NCI-H2196 (cell line): ENCODE measurements at regions not wholly inside any gene's neighbourhood (a gene's known extent, or its start where the extent isn't known, plus 50 kb on each side); places are given as distances from the start of the nearest gene placed in this dataset.

ENCODE experiments used
- DNase-seq: peaks from one replicate; lab custom pipeline; 2025; ENCODE audit not compliant: unreplicated experiment; lab: John Stamatoyannopoulos, UW

DNA sequence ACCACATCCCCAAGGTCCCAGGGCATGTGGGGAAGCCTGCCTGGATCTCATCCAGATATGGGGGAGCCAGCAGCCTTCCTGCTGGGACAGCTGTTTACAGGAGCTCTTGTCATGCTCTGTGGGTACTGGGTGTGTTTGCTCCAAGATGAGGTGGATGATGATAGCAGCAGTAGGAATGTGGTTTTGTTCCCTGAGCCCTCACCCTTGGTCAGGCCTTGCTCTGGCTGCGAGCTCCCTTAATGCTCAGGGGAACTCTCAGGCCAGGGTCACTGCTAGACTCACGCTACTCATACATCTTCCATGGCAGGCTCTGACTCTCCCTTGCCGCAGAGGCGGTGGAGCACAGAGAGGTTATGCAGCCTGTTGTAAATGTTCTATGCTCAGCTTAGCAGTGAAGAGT, 990.3 kb downstream of the AACS start:
- no peak for DNase-seq

DNA sequence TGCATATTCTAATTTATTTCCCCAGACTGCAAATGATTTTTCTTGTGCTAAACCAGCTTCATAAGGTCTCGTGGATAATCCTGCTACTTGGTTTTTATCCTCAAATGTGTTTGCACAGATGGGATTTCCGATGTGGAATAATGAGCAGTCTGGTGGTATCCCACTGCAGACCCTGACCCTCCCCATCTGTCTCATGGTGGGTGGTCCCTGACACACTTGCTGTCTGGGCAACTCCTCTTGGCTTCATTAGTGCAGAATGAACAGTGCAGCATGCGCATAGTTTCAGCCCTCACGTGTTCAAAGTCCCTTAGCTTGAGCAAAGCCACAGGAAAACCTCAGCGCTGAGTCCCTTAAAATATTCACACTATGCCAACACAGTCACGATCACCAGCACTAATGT, 996.5 kb downstream of the AACS start:
- no peak for DNase-seq

DNA sequence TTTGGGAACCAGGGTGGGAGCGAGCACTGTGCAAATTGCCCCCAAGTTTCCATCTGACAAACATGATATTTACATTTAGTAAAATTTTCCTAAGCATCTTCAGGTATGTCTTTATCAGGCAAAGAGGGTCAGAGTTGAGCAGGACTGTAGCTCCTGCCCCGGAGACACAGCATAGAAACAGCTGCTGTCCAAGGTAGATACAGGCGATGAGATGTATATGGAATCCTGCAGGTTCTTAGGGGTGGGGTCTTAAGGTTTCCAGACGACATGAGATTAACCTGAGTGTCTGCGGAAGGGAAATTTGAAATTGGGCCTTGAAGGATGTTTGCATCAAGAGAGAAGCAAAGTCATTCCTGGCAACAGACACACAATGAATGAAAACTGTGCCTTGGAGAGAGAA, 998.8 kb downstream of the AACS start:
- DNase-seq = no peak

DNA sequence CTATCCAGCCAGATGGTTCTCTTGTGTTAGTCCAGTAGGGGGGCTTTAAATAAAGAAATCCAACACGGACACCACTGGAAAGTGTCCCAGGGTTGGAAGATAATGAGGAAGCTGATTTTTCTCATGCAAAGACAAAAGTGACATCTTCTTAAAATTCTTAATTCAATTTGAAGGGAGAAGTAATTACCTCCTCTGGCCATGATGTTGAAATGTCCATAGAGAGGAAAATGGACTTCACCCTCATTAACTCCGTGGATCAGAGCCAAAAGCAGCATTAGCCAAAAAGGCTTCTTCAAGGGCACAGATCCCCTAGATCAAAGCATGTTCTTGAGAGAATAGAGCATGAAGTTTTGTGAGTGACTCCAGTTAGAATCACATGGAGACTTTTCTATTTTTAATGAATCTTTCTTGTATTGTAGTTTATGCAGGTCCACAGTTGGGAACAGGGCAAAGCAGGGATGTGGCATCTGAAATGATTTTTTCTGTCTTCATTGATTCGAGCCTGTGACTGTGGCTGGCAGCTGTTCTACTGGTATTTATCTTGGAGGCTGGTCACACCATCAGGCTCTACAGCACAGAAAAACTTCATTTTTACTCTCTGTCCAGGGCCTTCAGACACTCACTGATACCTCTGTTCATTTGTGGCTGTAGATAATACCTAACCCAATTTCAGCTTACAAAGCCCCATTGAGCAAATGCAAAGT, 1002.5 kb downstream of the AACS start:
- DNase-seq = no peak

DNA sequence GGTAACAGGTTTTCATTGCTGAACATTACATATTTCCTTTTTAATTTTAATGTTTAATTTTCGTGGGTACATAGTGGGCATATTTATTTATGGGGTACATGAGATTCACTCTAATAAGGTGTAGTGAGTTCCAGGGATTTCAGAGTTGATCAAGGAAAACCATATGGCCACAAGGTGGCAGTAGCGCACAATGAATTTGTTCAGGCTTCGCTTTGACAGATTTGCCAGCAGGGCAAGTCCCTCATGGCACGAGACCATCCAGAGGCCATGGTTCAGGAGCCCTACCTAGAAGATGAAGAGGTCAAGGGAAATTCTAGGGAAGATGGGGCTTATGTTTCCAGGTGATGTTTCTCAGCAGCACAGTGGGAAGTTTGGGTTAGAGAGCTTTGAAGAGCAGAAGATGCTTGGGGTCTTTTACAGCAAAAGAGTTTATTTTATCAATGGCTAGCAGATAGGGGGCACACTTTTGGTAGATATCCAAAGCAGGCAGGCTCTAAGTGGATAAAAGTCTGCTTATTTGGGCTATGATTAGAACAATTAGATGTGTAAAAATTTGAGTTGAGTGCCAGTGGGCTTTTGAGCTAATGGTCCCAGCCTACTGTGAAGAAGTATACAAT, 1004.4 kb downstream of the AACS start:
- DNase-seq = peak; percentile 69

DNA sequence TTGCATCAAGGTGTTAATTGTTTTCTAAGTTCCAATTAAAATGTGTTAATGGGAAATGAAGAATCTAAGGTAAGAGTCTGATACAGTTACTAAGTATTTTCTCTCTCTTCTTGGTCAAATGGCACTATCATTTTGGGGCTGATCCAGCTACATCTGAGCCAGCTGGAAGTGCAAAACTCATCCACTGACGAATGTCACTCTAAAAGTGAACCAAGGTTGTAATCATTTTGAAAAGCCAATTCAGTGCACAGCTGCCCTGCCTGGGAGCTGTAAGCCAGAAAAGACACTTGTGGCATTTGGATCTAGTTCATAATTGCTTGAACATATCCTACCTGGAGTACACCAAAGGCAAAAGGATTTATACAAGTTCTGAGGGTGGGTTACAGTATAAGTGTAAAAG, 1011.3 kb downstream of the AACS start:
- DNase-seq = no peak

DNA sequence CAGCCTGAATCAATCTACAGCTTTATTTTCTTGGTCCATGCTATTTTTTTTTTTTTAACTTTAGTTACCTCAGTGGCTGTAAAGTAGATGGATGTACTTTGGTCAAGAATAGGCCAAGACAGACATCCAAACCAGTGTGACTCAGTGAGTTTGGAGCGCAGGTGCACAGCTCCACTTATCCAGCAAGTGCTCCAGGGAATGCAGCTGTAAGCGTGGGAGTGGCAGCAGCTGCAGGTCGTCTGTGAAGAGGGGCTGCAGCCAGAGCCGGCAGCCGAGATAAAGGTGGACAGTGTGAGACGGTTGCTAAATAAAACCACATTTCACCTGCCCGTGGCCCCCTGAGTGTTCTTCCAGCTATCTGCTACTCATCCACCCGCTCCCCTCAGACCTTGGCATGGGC, 1018.7 kb downstream of the AACS start:
- DNase-seq = no peak

DNA sequence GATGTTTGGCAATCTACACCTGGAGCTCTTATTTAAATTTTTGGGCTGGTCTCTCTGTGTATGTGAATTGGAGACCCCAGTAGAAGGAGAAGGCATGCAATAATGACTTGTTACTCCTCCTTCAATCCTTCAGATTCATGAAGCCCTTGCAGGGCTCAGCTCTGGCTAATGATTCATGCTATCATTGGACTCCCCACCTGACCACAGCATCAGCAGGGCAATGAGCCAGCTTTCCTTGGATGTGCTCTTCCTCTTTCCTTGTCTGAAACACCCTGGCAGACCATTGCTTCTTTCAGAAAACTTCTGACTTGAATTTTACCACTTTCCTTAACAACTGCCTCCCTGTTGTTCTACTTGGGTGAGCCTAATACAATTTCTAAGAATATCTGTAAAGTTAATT, 1019.2 kb downstream of the AACS start:
- DNase-seq = no peak

DNA sequence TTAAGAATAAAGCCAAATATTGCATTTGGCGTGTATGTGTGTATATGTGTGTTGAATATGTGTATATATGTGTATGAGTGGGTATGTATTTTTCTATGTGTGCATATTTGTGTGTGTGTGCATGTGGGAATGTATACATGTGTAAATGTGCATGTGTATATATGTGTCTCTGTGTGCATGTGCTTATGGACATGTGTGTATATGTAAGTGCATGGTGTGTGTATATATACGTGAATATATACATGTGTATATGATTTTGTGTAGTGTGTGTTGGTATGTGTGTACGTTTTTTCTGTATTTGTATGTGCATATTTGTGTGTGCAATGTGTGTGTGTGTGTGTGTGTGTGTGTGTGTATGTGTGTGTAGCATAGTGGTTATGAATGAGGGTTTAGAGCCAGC, 1021.0 kb downstream of the AACS start:
- no peak for DNase-seq

DNA sequence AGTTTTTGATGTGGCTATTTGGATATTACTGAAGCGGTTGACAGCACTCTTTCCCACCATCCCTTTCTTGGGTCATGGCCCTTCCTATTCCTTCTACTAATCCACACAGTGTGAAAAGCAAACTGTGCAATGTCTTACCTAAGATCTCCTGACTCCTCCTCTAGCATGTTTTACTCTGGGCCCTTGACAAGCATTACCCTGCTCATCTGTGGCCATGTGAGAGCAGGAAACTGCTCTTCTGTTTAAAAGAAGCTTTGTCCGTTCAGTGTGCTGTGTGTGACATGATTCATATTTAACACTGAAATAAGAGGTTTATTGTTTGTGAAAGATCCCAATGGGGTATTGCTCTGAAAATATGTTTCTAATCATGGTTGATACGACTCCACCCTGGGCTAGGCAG, 1022.5 kb downstream of the AACS start:
- DNase-seq = no peak

DNA sequence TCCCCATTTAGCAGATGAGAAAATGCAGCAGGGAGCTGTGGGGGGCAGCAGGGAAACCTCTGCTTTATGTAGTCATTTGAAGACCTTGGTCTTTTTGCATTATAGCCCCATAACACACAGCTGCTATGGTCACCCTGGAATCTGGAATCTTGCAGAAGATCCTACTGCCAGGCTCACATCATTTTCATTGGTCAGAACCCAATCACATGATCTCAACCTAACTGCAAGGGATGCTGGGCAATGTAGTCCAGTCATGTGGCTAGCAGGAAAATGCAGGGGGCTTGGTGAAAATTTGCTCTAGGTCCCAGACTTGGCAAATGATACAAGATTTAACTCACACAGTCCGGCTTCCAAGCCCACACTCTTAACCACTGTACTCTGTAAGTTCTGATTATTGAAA, 1028.7 kb downstream of the AACS start:
- no peak for DNase-seq

DNA sequence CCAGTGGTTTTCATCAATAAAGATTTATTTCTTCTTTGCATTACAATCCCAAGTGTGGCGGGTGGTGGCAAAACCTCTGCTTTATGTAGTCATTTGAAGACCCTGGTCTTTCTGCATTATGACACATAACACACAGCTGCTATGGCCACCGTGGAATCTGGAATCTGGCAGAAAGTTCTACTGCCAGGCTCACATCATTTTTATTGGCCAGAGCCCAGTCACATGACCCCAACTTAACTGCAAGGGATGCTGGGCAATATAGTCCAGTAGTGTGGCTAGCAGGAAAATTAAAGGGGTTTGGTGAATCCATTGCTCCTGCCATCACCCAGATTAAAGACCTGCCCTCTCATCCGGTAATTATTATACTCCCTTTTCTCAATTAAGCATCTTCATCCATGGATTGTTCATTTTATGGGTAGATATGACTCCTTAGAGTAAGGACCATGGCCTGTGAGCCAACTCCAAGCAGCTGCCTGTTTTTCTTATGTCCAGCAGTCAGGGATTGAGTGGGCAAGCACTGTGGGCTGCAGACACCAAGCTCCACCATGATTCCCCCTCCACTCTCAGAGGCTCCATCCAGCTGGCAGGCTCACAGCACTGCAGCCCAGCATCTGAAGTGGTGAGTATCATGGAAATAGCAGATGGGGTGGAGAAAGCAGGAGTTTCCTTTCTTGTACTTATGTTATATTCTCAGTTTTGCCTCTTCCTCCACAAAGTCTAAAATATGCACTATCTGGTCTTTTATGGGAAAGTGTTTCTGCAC, 1030.7 kb downstream of the AACS start:
- DNase-seq = no peak

DNA sequence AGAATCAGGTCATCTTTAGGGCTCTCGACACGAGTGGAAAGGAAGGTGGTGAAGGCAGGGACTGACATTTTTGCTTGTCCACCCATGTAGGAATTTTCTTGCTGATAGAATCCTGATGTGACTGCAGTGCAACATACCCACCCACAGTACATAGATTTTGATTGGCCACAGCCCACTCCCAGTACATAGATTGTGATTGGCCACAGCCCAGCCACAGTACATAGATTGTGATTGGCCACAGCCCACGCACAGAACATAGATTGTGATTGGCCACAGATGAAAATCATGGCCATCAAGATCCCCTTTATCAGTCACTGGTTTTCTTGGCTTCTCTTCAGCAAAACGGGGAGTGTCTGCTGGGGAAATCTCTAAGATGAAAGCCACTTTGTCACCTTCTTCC, 1041.5 kb downstream of the AACS start:
- no peak for DNase-seq

DNA sequence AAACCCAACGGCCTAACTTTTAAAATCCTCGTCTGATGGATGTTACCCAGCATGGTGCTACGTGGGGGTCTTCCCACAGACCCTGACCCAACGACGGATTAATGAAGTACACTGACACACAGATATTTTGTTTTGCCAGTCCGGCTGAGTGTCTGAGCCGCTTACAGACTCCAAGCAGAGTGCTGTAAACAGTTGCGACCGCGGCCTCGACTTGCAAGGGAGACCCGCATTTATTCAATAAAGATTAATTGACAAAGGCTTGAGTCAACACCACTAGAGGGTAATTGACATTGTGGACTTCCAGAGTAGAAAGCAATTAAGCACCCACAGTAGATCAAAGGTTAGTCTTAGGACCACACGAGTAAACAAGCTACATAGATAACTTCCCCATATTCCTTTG, 1042.4 kb downstream of the AACS start:
- no peak for DNase-seq

DNA sequence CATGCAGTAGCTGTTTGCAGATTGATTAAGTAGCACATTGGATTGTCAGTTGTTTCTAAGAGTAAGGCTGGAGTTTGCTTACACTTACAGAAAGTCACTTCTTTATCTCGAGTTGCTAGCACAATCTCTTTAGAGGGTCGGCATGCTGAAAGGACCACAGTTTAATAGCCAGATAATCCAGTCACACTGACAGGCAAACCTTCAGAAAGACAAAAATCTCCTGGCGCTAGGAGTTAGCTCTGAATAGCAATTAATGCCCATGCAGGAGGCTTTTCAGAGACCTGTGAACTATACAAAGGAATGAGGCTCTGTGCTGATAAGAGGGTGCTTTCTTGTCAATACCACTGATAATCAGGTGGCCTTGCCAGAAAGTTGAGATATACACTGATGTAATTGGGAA, 1043.0 kb downstream of the AACS start:
- no peak for DNase-seq

DNA sequence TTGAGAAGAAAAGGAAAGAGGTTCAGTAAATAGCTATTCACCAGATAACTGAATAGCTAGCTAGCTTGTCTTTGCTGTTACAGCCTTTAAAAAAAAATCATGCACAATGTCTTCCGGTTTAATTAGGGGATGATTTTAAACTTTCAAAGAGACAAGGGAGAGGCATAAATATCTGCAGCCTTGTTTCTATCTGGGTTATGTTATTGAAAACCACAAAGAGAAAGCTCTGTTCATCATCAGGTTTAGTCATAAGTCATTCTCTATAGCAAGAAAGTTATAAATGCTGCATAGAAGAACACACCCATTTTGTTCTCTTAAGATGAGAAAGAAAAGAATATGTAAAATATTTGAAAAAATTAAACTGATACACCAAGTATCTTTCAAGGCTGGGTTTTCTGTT, 1046.9 kb downstream of the AACS start:
- no peak for DNase-seq

DNA sequence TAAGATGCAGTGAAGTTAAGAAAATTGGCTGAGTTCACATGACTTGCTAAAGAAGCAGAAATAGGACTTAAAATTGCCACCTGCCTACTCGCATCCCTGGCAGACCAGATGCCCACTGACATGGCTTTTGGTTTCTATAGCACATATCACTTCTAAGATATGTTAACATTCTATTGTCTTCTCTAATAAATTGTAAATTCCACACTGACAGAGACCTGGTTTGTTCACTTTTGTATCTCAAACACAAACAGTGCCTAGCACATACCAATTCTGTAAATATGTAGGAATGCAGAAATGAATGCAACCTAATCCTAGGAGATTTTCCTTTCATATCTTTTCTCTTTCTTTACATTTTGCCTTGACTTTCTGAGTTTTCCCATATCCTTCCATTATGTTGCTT, 1047.6 kb downstream of the AACS start:
- no peak for DNase-seq

DNA sequence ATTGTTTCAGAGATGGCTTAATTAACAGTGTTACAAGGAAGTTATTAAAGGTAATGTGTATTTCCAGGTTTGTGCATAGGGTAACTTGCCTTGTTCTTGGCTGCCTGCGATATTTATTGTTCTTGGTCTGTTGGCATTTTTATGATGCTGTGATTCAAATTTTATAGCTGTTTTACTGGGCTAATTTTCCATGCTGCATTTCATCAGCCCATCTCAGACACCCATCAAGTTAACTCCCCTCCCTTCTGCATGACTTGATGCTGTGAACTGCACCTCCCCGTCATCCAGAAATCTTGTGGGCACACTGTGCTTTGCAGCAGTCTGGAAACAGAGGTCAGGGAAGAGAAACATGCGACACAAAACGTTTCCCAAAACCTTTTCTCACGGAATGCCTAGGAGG, 1049.2 kb downstream of the AACS start:
- no peak for DNase-seq

DNA sequence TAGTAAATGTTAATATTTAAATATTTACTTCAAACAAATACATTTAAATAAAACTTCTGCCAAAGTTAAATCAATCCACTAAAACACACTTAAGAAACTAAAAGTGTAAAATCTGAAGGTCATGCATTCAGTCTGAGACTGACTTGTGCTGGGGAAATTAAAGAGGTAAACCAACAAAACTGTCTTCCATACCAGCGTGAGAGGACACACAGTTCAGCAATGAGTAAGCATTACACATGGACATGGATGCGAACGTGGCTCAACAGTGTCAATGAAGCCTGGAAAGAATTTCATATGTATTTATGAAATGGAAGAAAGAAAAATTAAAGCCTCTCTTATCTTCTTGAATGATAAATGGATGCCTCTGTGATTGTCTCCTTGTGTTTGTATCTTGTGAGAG, 1052.3 kb downstream of the AACS start:
- no peak for DNase-seq

DNA sequence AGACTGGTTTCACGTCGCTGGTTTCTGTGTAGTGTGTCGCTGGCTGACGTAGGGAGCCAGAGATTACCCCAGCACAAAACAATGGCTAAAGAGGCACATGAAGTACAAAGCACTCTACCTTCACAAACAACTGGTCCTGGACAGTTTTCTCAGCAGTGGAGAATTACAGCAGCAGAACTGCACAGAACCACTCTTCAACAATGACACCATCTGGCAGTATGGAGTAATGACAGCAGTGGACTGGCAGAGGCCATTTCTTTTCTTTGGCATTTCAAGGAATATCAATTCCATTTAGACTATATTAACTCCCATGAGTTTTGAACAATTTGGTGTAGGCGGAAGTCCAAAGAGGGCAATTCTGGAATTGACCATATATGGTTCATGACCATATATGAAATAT, 1074.1 kb downstream of the AACS start:
- no peak for DNase-seq

DNA sequence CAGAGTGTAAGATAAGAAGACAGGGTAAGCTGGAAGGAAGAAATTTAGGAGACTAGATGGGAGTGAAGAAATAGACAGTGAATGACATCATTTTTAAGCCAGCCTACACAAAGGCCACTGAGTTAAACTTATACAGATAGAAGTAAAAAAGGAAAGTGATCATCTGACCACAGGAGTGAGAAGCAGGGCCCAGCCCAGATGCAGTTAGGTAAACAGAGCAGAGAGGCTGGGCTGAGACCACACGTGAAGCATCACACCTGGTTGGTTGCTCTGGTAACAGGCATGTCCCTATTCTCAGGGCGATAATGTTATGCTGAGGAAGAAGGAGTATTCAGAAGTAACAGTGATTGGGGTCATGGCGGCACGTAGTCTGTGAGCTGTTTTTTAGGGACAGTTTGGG, 1079.4 kb downstream of the AACS start:
- DNase-seq = no peak

DNA sequence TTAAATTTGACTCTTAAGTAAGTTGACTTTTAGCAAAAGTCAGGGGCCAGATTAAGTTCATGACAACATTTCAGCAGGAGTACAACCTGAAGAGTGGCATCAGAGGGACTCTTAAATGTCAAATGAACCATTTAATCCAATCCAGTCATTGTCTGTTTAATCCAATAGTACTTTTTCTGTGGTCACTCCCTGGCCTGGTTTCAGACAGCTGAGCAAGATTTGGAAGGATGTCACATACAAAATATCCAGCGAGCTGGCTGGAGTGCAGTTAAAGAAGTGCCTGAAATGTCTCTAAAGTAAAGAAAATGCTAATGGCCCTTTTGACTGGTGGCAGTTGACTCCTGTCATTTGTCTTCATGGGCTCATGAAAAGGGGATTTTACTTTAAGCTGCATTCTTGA, 1082.1 kb downstream of the AACS start:
- DNase-seq = no peak
